Gastrocnemius medialis (tissue), 4 donors: ENCODE measurements at regions not wholly inside any gene's neighbourhood (a gene's known extent, or its start where the extent isn't known, plus 50 kb on each side); places are given as distances from the start of the nearest gene placed in this dataset.
"Not testable (repeated sequence)": the region's sequence is repeated elsewhere in the genome, so short reads cannot be mapped to it uniquely, and the experiment has no call there.

Experiments used
- ATAC-seq, 2 donors: fragments of 150-250 bp; one replicate each; pipeline ENCODE4 v1.9.1; 2016
- DNase-seq, 2 donors: peaks; one replicate each; pipeline ENCODE4 v3.0.0-alpha.2; 2019
- H3K27ac ChIP-seq, 4 donors: fragments of 200-600 bp; sonication (generic); 1 replicate in 1 of 4; 2 replicates in 3 of 4; pipeline ENCODE4 v1.5.1; 2016 to 2018; ENCODE audit warnings: mild to moderate bottlenecking in 2 of 4, moderate library complexity in 1 of 4
- H3K27me3 ChIP-seq, 3 donors: fragments of 200-600 bp; sonication (generic) in 2 of 3; 1 replicate in 1 of 3; 2 replicates in 2 of 3; pipeline versions ENCODE4 v1.5.1 to v1.6.0; 2016 to 2019; ENCODE audit warnings: mild to moderate bottlenecking in 1 of 3, moderate library complexity in 1 of 3
- H3K36me3 ChIP-seq, 2 donors: fragments of 200-600 bp; sonication (generic) in 1 of 2; one replicate each; pipeline ENCODE4 v1.5.1; 2017 to 2018
- H3K4me1 ChIP-seq, 2 donors: fragments of 200-600 bp; sonication (generic) in 1 of 2; one replicate each; pipeline ENCODE4 v1.5.1; 2016 to 2017; ENCODE audit warnings: mild to moderate bottlenecking in 2 of 2
- H3K4me3 ChIP-seq, 4 donors: fragments of 200-600 bp; sonication (generic) in 3 of 4; 1 replicate in 1 of 4; 2 replicates in 3 of 4; pipeline ENCODE4 v1.5.1; 2016 to 2019; ENCODE audit warnings: mild to moderate bottlenecking in 2 of 4
- H3K9me3 ChIP-seq, 3 donors: fragments of 200-600 bp; sonication (generic) in 2 of 3; 1 replicate in 1 of 3; 2 replicates in 2 of 3; pipeline ENCODE4 v1.5.1; 2016 to 2019
- POLR2A ChIP-seq, 2 donors: fragments of 450-650 bp; IDR thresholded peaks; one replicate each; pipeline ENCODE4 v1.6.1; 2017; ENCODE audit warnings: antibody characterized with exemption in 2 of 2, mild to moderate bottlenecking in 2 of 2, moderate library complexity in 2 of 2
- in situ Hi-C, 4 donors: fragments of 200-750 bp; cut with MboI; loops; one replicate each; pipeline versions ENCODE4 v1.15.0 to v1.8.0; 2017; ENCODE audit warnings: low sequenced_read_pairs in 4 of 4
- intact Hi-C: fragments of 100-400 bp; cut with DNase I; formaldehyde crosslinking; loops from one replicate; pipeline ENCODE4 v1.15.1; 2023; ENCODE audit warnings: low total_unique reads
- TF ChIP-seq, protein P1 (sequence below), 5 experiments: fragments of 450-650 bp in 3 of 5; fragments of 200-600 bp in 2 of 5; sonication (generic) in 2 of 5; IDR thresholded peaks in 4 of 5; conservative IDR thresholded peaks in 1 of 5; 1 replicate in 4 of 5; 2 replicates in 1 of 5; pipeline ENCODE4 v1.5.1; 2016 to 2019; ENCODE audit warnings: antibody characterized with exemption in 5 of 5, mild to moderate bottlenecking in 3 of 5, moderate library complexity in 3 of 5

- in situ Hi-C loops (no loop called here), intact Hi-C loops (no loop called here)
- Histone ChIP-seq H3K27me3 (no peaks in the 10 kb centered on the region), H3K4me3 (no peak overlapping the region), H3K9me3 (no peaks in the 10 kb centered on the region), H3K4me1 (peaks cover 6 to 10% of the 10 kb centered on the region in 2 donors), H3K27ac (no peak overlapping the region), H3K36me3 (no peaks in the 10 kb centered on the region)
- no peak for DNase-seq
- TF ChIP-seq POLR2A (IDR thresholded peaks at IDR 0.05): no peak
- TF ChIP-seq, protein P1, sequence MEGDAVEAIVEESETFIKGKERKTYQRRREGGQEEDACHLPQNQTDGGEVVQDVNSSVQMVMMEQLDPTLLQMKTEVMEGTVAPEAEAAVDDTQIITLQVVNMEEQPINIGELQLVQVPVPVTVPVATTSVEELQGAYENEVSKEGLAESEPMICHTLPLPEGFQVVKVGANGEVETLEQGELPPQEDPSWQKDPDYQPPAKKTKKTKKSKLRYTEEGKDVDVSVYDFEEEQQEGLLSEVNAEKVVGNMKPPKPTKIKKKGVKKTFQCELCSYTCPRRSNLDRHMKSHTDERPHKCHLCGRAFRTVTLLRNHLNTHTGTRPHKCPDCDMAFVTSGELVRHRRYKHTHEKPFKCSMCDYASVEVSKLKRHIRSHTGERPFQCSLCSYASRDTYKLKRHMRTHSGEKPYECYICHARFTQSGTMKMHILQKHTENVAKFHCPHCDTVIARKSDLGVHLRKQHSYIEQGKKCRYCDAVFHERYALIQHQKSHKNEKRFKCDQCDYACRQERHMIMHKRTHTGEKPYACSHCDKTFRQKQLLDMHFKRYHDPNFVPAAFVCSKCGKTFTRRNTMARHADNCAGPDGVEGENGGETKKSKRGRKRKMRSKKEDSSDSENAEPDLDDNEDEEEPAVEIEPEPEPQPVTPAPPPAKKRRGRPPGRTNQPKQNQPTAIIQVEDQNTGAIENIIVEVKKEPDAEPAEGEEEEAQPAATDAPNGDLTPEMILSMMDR (IDR thresholded peaks at IDR 0.05 in 4 of 5, conservative IDR thresholded peaks at IDR 0.05 in 1 of 5): no peak
- no peak for ATAC-seq
These were observed 117.6 kb downstream of the UTRN start for GRCh38 chr6:144402750-144403149.

GRCh38 chr6:144405163-144405562 lies 120.0 kb downstream of the UTRN start:
- TF ChIP-seq POLR2A (IDR thresholded peaks at IDR 0.05): no peak
- TF ChIP-seq, protein P1 (IDR thresholded peaks at IDR 0.05 in 4 of 5, conservative IDR thresholded peaks at IDR 0.05 in 1 of 5): no peak
- Histone ChIP-seq H3K27ac (peak overlapping the region in 1 of 4 donors; percentile 1), H3K27me3 (no peaks in the 10 kb centered on the region), H3K4me3 (no peak overlapping the region), H3K9me3 (no peaks in the 10 kb centered on the region), H3K4me1 (peaks cover 13 to 19% of the 10 kb centered on the region in 2 donors), H3K36me3 (no peaks in the 10 kb centered on the region)
- no peak for ATAC-seq
- in situ Hi-C loops: no loop called here
- intact Hi-C loops: no loop called here
- DNase-seq: no peak

GRCh38 chr6:144406796-144407195 lies 121.7 kb downstream of the UTRN start:
- no peak overlapping the region for H3K4me3 ChIP-seq
- intact Hi-C loops: no loop called here
- no peaks in the 10 kb centered on the region for H3K9me3 ChIP-seq
- peaks cover 13 to 15% of the 10 kb centered on the region in 2 donors for H3K4me1 ChIP-seq
- in situ Hi-C loops: no loop called here
- TF ChIP-seq POLR2A (IDR thresholded peaks at IDR 0.05): no peak
- TF ChIP-seq, protein P1 (IDR thresholded peaks at IDR 0.05 in 4 of 5, conservative IDR thresholded peaks at IDR 0.05 in 1 of 5): no peak
- no peaks in the 10 kb centered on the region for H3K27me3 ChIP-seq
- H3K36me3 ChIP-seq: no peaks in the 10 kb centered on the region
- no peak overlapping the region for H3K27ac ChIP-seq
- DNase-seq (no peak), ATAC-seq (no peak)

DNA sequence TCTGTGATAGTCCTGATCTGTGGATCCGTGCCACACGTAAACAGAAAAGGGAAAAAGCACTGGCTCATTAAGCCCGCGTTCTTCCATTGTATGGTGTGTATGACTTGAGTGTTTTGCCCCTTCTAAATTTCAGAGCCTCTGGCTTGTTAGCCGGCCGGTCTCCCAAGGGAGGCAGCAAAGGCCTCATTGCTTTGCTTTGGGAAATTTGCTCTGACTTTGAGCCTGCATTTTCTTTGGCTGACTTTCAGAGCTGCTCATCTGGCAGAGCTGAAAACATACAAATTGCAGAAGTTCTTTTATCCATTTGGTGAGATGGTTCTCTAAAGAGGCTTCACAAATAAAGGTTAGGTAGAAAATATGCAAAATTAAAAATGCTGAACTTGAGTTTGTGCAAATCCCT lies 123.0 kb downstream of the UTRN start:
- H3K4me3 ChIP-seq: no peak overlapping the region
- H3K27ac ChIP-seq: no peak overlapping the region
- peaks cover 13 to 18% of the 10 kb centered on the region in 2 donors for H3K4me1 ChIP-seq
- no peak for ATAC-seq
- H3K9me3 ChIP-seq: no peaks in the 10 kb centered on the region
- no peaks in the 10 kb centered on the region for H3K27me3 ChIP-seq
- intact Hi-C loops (no loop called here), in situ Hi-C loops (no loop called here)
- TF ChIP-seq POLR2A (IDR thresholded peaks at IDR 0.05): no peak
- TF ChIP-seq, protein P1 (IDR thresholded peaks at IDR 0.05 in 4 of 5, conservative IDR thresholded peaks at IDR 0.05 in 1 of 5): no peak
- no peak for DNase-seq
- no peaks in the 10 kb centered on the region for H3K36me3 ChIP-seq

DNA sequence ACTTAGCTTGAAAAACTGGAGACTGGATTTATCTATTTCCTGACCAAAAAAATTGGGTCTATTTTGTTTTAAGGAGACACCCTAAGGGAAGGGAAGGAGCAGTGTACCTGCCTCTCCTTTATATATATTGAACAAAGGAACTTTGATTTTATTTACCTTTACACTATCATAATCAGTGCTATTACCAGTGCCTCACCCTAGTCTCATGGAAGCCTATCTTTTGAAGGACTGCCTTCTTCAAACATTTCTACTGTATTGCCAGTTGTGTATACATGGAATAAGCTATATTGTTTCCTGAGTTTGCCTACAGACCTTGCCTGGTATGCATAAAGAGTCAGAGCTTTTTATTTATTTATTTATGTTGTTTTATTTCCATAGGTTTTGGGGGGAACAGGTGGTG lies 124.9 kb downstream of the UTRN start:
- ATAC-seq (no peak), DNase-seq (no peak)
- Histone ChIP-seq H3K27me3 (no peaks in the 10 kb centered on the region), H3K36me3 (no peaks in the 10 kb centered on the region), H3K4me3 (no peak overlapping the region), H3K9me3 (no peaks in the 10 kb centered on the region), H3K27ac (no peak overlapping the region), H3K4me1 (peaks cover 9 to 22% of the 10 kb centered on the region in 2 donors)
- intact Hi-C loops: no loop called here
- in situ Hi-C loops: no loop called here
- TF ChIP-seq POLR2A (IDR thresholded peaks at IDR 0.05): no peak
- TF ChIP-seq, protein P1 (IDR thresholded peaks at IDR 0.05 in 4 of 5, conservative IDR thresholded peaks at IDR 0.05 in 1 of 5): no peak

DNA sequence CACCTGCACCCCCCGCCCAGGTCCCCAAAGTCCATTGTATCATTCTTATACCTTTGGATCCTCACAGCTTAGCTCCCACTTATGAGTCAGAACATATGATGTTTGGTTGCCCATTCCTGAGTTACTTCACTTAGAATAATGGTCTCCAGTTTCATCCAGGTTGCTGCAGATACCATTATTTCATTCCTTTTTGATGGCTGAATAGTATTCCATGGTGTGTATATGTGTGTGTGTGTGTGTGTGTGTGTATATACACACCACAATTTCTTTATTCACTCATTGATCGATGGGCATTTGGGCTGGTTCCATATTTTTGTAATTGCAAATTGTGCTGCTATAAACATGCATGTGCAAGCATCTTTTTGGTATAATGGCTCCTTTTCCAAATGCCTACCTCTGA lies 125.4 kb downstream of the UTRN start:
- ATAC-seq, DNase-seq: not testable (repeated sequence)

More for the DNA sequence above, 125.4 kb downstream of the UTRN start:
- intact Hi-C loops, H3K27me3 ChIP-seq, in situ Hi-C loops, H3K36me3 ChIP-seq, H3K4me3 ChIP-seq, H3K9me3 ChIP-seq, H3K27ac ChIP-seq: not testable (repeated sequence)
- H3K4me1 ChIP-seq: peaks cover 13 to 27% of the 10 kb centered on the region in 2 donors
